ENCODE measurements at regions not wholly inside any gene's neighbourhood (a gene's known extent, or its start where the extent isn't known, plus 50 kb on each side); places are given as distances from the start of the nearest gene placed in this dataset.
A peak's percentile ranks its signal among the peaks of the same experiment; 100 is the strongest.
"Not testable (repeated sequence)": the region's sequence is repeated elsewhere in the genome, so short reads cannot be mapped to it uniquely, and the experiment has no call there.

GRCh38 chr7:82624337-82624736 is 180.8 kb upstream of the CACNA2D1 start:
- DNase-seq (ENCODE audit: low spot score) = no peak

- no peak for DNase-seq (ENCODE audit: low spot score)
Observed at GRCh38 chr7:82623812-82624211, 180.2 kb upstream of the CACNA2D1 start.

- DNase-seq (ENCODE audit: low spot score) = no peak
Observed at GRCh38 chr7:82617156-82617555, 173.6 kb upstream of the CACNA2D1 start.

- DNase-seq (ENCODE audit: low spot score) = no peak
Observed at GRCh38 chr7:82616059-82616728, 172.6 kb upstream of the CACNA2D1 start.

- peak; percentile 42 for DNase-seq (ENCODE audit: low spot score)
Observed at GRCh38 chr7:82615527-82615926, 171.9 kb upstream of the CACNA2D1 start.

GRCh38 chr7:82609746-82610145 is 166.2 kb upstream of the CACNA2D1 start:
- no peak for DNase-seq (ENCODE audit: low spot score)

- DNase-seq (ENCODE audit: low spot score) = peak; percentile 78
Observed at GRCh38 chr7:82605247-82605864, 161.8 kb upstream of the CACNA2D1 start.

GRCh38 chr7:82602066-82602465 is 158.5 kb upstream of the CACNA2D1 start:
- DNase-seq (ENCODE audit: low spot score) = no peak

- peak; percentile 22 for DNase-seq (ENCODE audit: low spot score)
Observed at GRCh38 chr7:82600531-82600930, 157.0 kb upstream of the CACNA2D1 start.

GRCh38 chr7:82599895-82600294 is 156.3 kb upstream of the CACNA2D1 start:
- DNase-seq (ENCODE audit: low spot score) = no peak

GRCh38 chr7:82598958-82599357 is 155.4 kb upstream of the CACNA2D1 start:
- no peak for DNase-seq (ENCODE audit: low spot score)

- DNase-seq (ENCODE audit: low spot score) = not testable (repeated sequence)
Observed at GRCh38 chr7:82595795-82596194, 152.2 kb upstream of the CACNA2D1 start.

- no peak for DNase-seq (ENCODE audit: low spot score)
Observed at GRCh38 chr7:82595176-82595575, 151.6 kb upstream of the CACNA2D1 start.

GRCh38 chr7:82594665-82595064 is 151.1 kb upstream of the CACNA2D1 start:
- DNase-seq (ENCODE audit: low spot score) = no peak

GRCh38 chr7:82593780-82594179 is 150.2 kb upstream of the CACNA2D1 start:
- DNase-seq (ENCODE audit: low spot score) = no peak

GRCh38 chr7:82592416-82592815 is 148.8 kb upstream of the CACNA2D1 start:
- no peak for DNase-seq (ENCODE audit: low spot score)

GRCh38 chr7:82579047-82579446 is 135.5 kb upstream of the CACNA2D1 start:
- no peak for DNase-seq (ENCODE audit: low spot score)

- DNase-seq (ENCODE audit: low spot score) = no peak
Observed at GRCh38 chr7:82578430-82578829, 134.9 kb upstream of the CACNA2D1 start.

GRCh38 chr7:82572195-82572880 is 128.8 kb upstream of the CACNA2D1 start:
- peak; percentile 95 for DNase-seq (ENCODE audit: low spot score)

GRCh38 chr7:82571047-82571446 is 127.5 kb upstream of the CACNA2D1 start:
- DNase-seq (ENCODE audit: low spot score) = not testable (repeated sequence)

GRCh38 chr7:82567841-82568240 is 124.3 kb upstream of the CACNA2D1 start:
- no peak for DNase-seq (ENCODE audit: low spot score)

GRCh38 chr7:82567356-82567755 is 123.8 kb upstream of the CACNA2D1 start:
- no peak for DNase-seq (ENCODE audit: low spot score)

GRCh38 chr7:82566752-82567151 is 123.2 kb upstream of the CACNA2D1 start:
- DNase-seq (ENCODE audit: low spot score) = no peak

Data from NAMALWA (cell line).